HL-60/S4 (cell line): ENCODE measurements at regions not wholly inside any gene's neighbourhood (a gene's known extent, or its start where the extent isn't known, plus 50 kb on each side); places are given as distances from the start of the nearest gene placed in this dataset.

Source experiments
- in situ Hi-C: fragments of 300-500 bp; cut with MboI; formaldehyde crosslinking; loops from 2 replicates; pipeline ENCODE4 v1.14.3; 2022; ENCODE audit warnings: low sequenced_read_pairs

DNA sequence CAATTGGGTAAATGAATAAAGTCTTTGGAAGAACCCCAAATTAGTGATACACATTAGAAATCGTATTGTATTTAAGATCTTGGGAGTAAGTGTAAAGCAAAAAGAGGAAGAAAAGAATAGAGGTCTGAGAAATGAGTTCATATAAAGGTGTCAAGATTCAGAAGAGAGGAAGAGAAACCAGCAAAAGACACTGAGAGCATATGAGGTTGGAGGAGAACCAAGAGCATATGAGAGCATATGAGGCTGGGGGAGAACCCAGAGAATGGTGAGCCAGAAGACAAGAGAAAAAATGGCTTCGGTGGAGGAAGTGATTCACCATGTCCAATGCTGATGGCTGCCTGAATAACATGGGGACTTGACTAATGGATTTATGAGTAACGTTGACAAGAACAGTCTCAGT, 620.1 kb upstream of the GCFC2 start:
- in situ Hi-C loops: no loop called here

GRCh38 chr2:76326636-76327035, 615.9 kb upstream of the GCFC2 start:
- in situ Hi-C loops: no loop called here

- in situ Hi-C loops: no loop called here
Observed at GRCh38 chr2:76323381-76323780, 612.7 kb upstream of the GCFC2 start.

DNA sequence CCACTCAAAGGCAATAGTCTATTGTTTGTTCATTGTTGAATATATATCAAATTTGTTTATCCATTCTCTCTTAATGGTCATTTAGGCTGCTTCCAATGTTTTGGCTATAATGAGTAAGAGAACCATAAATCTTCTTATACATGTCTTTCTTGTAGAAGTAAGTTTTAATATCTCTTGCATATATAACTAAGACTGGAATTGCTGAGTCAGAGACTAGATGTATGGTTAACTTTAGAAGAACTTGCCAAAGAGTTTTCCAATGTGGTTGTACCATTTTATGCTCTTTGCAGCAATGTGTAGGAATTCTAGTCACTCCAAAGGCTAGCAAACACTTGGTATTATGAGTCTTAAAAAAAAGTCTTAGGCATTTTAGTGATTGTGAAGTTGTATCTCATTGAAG, 610.0 kb upstream of the GCFC2 start:
- in situ Hi-C loops: no loop called here

- in situ Hi-C loops: no loop called here
Observed at GRCh38 chr2:76318848-76319360, 608.2 kb upstream of the GCFC2 start.

DNA sequence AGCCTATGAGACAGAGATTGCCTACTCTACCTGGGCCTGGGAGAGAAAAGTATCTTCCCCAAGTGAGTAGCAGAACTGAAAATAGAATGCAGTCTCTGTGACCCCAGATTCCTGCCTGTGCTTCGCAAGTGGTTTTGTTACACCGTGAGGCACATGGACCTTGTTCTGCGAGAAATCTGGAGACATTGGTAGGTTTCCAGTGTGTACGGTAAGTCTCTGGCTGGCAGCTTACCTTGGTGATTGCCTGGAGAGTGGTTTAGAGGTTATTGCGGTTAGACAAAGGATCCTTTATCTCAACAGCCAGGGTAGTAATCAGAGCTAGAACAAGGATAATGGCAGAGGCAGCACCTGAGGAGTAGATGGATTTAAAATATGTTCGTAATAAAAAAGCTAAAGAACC, 606.0 kb upstream of the GCFC2 start:
- in situ Hi-C loops: no loop called here

DNA sequence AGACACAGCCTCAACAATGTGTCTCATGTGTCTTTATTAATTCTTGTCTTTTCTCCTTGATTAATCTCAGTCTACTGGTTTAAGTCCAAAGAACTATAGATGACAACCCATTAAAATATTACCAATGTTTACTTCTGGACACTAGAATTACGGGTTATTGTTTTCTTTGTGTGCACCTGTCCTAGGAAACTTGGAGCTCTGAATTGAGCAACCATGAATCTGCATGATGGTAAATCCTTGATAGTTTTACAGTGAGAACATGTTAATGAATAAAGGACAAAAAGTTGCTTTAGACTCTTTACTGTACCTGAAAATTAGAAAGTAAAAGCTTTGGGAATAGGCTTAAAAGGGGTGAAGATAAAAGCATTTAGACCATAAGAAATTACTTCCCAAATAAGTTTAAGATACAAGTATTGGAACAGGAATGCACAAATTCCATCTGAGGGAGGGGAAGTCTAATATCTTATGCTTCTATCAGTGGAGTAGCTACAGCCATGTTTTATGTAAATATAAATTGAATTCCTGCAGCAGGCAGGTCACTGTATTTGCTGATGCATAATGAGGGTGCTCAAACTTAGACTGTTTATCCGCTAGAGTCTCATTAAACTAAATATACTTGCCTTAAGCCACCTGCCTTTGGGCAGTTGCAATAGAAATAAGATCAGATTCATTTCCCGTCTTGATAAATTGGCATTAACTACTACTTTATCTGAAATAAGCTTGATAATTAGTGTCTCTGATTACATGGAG, 603.7 kb upstream of the GCFC2 start:
- in situ Hi-C loops: no loop called here

DNA sequence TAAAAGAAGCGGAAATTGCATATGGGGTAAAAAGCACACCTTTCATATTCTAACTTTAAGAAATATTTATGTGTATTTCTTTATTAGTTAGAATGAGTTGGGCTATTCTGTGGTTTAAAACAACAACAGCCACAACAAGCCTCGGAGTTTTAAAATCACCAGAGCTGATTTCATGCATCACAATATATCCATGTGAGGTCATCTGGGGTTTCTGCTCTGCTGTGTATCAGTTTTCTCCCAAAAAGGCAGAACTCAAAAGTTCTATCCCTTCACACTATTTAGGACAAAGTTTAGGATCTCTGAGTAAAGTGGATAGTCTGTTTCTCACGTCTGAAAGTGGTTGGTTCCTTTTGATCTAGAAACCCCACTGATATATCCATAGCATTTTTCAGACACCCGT, 601.5 kb upstream of the GCFC2 start:
- in situ Hi-C loops: no loop called here

GRCh38 chr2:76311728-76312127, 601.0 kb upstream of the GCFC2 start:
- in situ Hi-C loops: no loop called here

DNA sequence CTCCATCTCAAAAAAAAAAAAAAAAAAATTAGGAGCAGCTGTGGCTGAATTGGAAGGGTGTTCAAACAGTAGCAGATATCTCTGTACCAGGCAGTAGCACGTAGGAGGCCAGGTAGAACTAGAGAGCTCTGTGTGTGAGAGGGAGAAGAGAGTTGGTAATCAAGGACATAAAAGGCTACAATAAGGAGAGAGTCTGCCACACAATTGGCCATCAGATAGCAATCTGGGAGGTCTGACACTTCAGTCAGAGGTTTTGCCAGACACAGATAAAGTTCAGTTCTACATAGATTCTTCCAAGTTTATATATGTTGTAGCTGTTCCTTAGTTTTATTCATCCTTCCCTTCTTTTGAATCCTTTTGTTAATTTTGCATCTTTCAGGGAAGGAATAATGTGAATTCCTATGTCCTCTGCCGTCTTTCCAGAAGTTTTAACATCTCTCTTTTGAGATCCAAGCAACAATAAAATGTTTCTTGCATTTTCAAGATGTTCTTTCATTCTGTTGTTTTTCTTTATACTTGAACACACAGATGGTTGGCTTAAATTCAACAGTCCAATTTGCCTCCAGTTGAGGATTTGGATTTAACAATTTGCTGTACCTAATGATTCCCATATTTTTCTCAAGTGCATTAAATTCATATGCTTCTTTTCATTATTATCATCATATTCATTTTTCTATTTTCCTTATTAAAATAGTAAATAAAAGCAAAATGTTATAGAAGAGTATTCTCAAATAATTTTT, 600.3 kb upstream of the GCFC2 start:
- in situ Hi-C loops: no loop called here

DNA sequence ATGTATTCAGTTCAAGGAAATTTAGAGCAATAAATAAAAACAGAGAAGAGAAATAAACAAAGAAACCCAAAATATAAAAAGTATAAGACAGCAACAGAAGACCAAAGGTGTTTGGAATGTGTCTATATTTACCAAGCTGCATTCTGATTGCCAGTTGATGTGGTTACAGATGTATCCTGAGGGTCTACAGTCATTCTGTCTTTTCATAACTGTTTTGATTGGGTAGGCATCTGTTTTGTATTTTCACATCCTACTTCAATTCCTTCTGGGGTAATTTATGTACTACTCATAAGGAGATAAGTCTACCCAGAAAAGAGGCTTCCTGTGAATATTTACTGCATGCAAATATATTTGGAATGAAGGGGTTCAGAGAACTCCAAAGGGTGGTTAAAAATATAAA, 596.8 kb upstream of the GCFC2 start:
- in situ Hi-C loops: no loop called here

DNA sequence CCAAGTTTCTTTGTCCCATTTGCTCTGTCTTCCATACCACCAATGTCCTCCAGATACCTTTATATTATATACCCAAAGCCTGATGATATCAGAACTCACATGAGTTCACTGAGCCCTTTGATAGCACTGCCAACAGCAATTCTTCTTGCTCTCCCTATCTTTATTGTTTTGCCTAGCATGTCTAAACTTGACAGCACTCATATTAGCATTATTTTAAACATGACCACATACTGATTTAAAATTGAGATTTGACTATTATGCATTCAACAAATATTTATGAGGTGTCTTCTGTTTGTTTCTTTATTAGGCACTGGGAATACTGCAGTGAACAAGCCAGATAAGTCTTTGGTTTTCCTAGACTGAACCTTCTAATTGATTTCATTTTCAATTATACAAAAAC, 587.3 kb upstream of the GCFC2 start:
- in situ Hi-C loops: no loop called here

DNA sequence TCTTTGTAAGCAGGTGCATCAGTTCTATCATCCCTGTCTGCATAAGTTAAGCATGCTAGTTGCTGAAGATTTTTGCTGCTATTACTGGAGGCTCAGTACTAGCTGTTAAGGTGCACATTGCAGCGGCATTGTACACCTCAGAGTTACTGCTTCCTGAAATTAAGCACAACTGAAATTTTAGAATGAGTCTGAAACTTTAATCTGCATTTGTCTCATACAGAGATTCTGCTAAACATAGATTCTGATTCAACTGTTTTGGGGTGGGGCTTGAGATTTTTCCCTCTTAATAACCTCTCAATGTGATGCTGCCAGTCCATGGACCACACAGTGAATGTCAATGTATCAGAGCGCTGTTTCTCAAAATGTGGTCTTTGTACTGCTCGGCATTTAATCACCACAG, 585.7 kb upstream of the GCFC2 start:
- in situ Hi-C loops: no loop called here

DNA sequence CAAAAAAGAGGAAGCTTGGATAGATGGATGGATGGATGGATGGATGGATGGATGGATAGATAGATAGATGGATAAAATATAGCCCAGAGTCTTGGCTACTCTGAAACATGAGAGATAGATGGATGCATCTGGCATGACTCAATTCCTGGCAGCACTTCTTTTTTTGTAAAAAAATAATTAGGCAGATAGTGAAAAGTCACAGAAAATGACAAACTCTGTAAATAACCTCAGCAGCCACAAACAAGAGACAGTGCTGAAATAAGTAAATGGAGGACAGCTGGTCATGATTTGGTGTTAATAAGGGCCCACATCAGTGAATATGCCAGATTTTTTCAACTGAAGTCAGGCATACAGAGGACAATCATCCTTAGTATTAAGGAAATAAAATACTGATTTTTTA, 585.0 kb upstream of the GCFC2 start:
- in situ Hi-C loops: no loop called here

GRCh38 chr2:76288598-76288997, 577.9 kb upstream of the GCFC2 start:
- in situ Hi-C loops: no loop called here

DNA sequence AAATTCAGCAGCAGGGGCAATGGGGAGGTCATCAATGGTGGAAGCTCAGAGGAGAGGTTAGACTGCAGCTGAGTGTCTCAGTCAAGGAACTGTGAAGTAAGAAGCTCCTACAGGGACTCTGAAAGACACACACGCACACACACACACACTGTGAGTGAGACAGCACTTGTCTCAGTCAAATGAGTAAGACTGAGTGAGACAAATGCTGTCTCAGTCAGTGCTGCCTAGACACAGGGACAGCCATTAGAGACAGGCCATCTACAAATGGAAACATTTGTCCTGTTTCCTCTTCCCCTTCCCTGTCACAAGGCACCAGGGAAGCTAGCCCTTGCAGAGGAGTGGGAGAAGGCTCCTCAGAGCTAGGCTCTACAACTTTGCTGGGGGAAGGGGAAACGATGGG, 577.4 kb upstream of the GCFC2 start:
- in situ Hi-C loops: no loop called here

DNA sequence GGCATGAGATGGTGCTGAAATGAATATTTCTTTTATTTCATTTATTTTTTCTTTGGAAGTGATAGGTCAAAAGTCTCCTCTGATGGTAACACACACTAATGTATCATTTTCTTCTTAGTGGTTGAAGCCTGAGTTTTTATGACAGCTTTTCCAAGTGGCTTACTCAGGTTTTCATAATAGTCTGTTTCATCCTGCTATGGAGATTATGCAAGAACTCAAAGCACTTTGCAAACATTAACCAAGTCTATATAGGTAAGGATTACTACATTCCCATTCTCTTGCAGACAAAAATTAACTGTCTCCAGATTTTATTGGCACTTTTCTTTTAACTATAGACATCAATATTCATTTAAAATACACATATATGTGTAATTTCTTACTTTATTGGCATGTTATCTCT, 572.6 kb upstream of the GCFC2 start:
- in situ Hi-C loops: no loop called here

DNA sequence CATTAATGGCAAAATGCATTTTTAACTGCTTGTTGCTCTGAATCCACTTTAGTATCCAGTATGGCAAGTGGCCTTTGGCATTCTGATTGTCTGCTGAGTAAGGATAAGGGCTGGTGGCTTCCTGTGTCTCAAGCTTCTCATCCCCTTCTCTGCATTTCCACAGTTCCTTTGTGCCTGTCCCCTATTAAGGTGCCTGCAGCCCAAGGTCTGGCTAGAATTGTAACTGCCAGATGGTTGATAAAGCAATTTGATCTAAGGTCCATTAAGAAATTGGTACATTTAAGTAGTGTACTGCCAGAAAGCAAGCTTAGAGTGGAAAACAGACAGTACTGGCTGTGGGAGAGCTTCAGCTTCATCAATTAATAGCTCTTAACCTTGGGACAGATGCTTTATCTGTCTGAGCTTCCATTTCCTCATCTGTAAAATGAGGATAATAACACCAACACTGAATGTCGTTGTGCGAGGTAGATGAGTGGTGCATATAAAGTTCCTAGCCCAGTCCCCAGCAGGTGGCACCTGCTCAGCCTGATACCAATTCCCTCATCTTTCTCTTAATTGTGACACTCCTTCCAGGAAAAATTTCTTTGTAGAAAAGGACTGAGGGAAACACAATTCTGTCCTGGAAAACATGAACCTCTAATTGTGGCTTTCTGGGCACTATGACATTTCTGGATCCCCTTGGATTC, 570.6 kb upstream of the GCFC2 start:
- in situ Hi-C loops: no loop called here

- in situ Hi-C loops: no loop called here
Observed at GRCh38 chr2:76280686-76281085, 570.0 kb upstream of the GCFC2 start.

DNA sequence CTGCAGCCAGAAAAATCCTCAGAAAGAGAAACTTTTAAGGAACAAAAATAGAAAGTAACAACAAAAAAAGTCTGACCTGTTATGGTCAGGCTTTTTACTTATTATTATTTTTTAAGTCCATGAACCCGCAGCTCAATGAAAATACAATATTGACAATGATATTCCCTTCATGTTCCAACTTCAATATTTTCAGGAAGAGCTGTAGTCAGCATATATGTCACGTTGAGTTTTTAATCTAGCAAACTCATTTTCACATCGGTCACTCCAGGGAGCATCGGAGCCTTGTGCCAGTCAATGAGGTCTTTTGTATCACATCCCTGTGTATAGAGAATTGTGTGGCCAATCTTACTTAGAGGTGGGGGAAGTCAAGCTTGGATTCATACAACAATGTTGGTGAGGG, 568.4 kb upstream of the GCFC2 start:
- in situ Hi-C loops: no loop called here

GRCh38 chr2:76275788-76276187, 565.1 kb upstream of the GCFC2 start:
- in situ Hi-C loops: no loop called here

GRCh38 chr2:76274676-76275075, 564.0 kb upstream of the GCFC2 start:
- in situ Hi-C loops: no loop called here
